ENCODE measurements at regions not wholly inside any gene's neighbourhood (a gene's known extent, or its start where the extent isn't known, plus 50 kb on each side); places are given as distances from the start of the nearest gene placed in this dataset.

DNA sequence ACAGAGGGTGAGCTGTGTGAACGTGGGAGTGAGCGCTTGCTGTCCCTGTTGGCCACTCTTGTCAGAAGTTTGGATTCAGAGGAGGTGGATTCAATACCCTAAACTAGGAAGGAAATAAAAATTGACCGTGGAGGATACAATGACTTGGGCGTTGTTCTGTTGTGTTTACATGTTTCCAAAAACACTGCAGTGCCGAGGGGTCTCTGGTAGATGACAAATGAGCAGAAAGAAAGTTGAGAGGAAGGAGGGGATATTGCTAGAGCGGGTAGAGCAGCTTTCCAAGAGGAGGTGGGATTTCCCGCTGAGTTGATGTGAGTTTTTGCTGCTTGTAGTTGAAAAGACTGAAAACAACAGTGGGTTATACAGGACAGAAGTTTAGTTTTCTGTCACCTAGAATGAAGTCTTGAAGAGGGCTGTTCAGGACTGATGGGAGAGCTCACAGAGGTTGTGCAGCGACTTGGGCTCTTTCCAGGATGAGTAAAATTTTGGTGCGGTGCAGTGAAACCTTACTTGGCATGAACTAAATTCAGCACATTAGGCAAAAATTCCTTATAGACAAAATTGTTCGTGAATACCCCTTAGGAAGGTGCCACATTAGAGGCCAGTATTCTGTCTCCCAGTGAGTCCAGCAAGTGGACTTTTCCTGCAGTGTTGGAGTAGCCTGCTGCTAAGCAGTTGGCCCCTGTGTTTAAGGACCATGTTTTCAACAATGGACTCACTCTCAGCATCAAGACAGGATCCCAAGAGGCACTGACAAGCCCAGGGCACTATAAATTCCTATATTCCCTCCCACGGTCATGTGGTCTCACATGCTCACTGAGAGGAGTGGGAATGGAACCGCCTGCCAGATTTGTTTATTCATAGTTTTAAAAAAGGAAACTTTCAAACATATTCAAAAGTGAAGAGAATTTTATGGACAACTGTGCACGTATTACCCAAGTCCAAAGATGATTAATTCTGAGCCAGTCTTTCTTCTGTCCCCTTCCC, 435.0 kb upstream of the C2CD4B start:
- intact Hi-C loops (cut with micrococcal nuclease; ENCODE audit: unreplicated experiment): no loop called here
- CTCF ChIA-PET: no interaction called here
- POLR2A ChIA-PET (ENCODE audit: low non-redundant PET): no interaction called here
- Histone ChIP-seq H3K9me3 (ENCODE audit: low read depth, low read length, poor library complexity, severe bottlenecking) (no peaks in the 10 kb centered on the region), H3K27ac (ENCODE audit: low read depth, low read length, poor library complexity, severe bottlenecking) (no peak overlapping the region), H3K4me3 (ENCODE audit: low read depth, low read length, poor library complexity, severe bottlenecking) (no peak overlapping the region), H3K27me3 (replicated peaks; ENCODE audit: insufficient read depth, low read depth, low read length, poor library complexity) (no peaks in the 10 kb centered on the region), H3K4me1 (ENCODE audit: insufficient read depth, low read length, poor library complexity, severe bottlenecking) (peaks cover 8% of the 10 kb centered on the region), H3K36me3 (ENCODE audit: insufficient read depth, low read length, poor library complexity, severe bottlenecking) (no peaks in the 10 kb centered on the region)
- no peak for DNase-seq (ENCODE audit: low spot score)
- BruUV-seq (replicated peaks): no TSS peak
- TF ChIP-seq, protein P1, sequence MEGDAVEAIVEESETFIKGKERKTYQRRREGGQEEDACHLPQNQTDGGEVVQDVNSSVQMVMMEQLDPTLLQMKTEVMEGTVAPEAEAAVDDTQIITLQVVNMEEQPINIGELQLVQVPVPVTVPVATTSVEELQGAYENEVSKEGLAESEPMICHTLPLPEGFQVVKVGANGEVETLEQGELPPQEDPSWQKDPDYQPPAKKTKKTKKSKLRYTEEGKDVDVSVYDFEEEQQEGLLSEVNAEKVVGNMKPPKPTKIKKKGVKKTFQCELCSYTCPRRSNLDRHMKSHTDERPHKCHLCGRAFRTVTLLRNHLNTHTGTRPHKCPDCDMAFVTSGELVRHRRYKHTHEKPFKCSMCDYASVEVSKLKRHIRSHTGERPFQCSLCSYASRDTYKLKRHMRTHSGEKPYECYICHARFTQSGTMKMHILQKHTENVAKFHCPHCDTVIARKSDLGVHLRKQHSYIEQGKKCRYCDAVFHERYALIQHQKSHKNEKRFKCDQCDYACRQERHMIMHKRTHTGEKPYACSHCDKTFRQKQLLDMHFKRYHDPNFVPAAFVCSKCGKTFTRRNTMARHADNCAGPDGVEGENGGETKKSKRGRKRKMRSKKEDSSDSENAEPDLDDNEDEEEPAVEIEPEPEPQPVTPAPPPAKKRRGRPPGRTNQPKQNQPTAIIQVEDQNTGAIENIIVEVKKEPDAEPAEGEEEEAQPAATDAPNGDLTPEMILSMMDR (conservative IDR thresholded peaks at IDR 0.05; ENCODE audit: low read depth, low read length): no peak
- no peak for TF ChIP-seq EZH2 (IDR thresholded peaks at IDR 0.05; ENCODE audit: borderline replicate concordance, low read depth, low read length, poor library complexity, severe bottlenecking)

DNA sequence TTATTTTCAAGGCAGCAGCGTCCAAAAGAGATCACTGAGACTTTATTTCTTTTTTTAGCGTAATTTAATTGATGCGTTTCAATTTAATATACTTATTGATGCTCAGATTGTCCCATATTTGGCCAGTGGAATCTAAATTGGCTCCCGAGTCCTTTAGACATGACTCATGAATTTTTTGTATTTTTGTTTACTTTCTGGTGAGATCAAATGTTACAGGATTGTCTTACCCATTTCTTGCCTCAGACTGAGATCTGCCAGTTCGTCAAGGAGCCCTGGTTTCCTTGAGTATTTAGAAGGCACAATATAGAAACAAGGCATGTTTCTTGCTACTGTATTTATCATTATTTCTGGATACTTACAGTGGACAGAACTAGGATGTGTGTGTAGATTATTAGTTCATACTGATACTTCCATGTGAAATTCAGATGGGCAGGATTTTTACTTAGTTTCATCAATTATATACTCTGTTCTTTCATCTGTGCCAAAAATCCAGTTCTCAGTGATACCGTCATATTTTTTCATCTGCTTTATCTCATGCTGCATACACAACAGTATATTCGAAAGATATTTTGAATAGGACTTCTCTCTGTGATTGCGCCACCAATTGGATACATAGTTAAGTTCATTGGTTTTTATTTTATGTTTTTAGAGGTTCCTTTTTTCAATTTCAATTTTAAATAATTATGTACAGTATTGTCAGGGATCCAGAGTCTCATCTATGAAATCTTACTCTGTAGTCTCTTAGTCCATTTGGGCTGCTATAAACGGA, 436.9 kb upstream of the C2CD4B start:
- Histone ChIP-seq H3K36me3 (ENCODE audit: insufficient read depth, low read length, poor library complexity, severe bottlenecking) (no peaks in the 10 kb centered on the region), H3K4me1 (ENCODE audit: insufficient read depth, low read length, poor library complexity, severe bottlenecking) (peaks cover 11% of the 10 kb centered on the region), H3K4me3 (ENCODE audit: low read depth, low read length, poor library complexity, severe bottlenecking) (no peak overlapping the region), H3K9me3 (ENCODE audit: low read depth, low read length, poor library complexity, severe bottlenecking) (no peaks in the 10 kb centered on the region), H3K27ac (ENCODE audit: low read depth, low read length, poor library complexity, severe bottlenecking) (no peak overlapping the region), H3K27me3 (replicated peaks; ENCODE audit: insufficient read depth, low read depth, low read length, poor library complexity) (no peaks in the 10 kb centered on the region)
- DNase-seq (ENCODE audit: low spot score): no peak
- intact Hi-C loops (cut with micrococcal nuclease; ENCODE audit: unreplicated experiment): no loop called here
- ChIA-PET POLR2A (ENCODE audit: low non-redundant PET) (no interaction called here), CTCF (interaction anchor here (0.7 kb wide), 1 partner anchor 14 kb away, joined by 7 read pairs; no protein-coding TSS in a partner anchor)
- no peak for TF ChIP-seq EZH2 (IDR thresholded peaks at IDR 0.05; ENCODE audit: borderline replicate concordance, low read depth, low read length, poor library complexity, severe bottlenecking)
- TF ChIP-seq, protein P1 (conservative IDR thresholded peaks at IDR 0.05; ENCODE audit: low read depth, low read length): no peak
- no TSS peak for BruUV-seq (replicated peaks)

DNA sequence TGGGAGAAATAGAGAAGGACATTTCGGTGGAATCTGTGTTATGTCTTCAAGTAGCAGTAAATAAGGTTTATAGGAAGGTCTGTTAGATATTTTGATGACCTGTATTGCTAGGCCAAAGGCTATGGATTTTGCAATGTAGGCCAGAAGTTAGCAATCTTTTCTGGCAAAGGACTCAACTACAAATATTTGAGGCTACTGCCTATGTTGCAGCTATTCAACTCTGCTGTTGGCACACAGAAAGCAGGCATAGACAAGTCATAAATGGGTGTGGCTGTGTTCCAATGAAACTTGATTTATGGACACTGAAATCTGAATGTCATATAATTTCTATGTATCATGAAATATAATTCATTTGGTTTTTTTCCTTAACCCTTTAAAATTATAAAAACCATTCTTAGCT, 438.7 kb upstream of the C2CD4B start:
- Histone ChIP-seq H3K27ac (ENCODE audit: low read depth, low read length, poor library complexity, severe bottlenecking) (no peak overlapping the region), H3K9me3 (ENCODE audit: low read depth, low read length, poor library complexity, severe bottlenecking) (no peaks in the 10 kb centered on the region), H3K4me3 (ENCODE audit: low read depth, low read length, poor library complexity, severe bottlenecking) (no peak overlapping the region), H3K4me1 (ENCODE audit: insufficient read depth, low read length, poor library complexity, severe bottlenecking) (peaks cover 11% of the 10 kb centered on the region), H3K36me3 (ENCODE audit: insufficient read depth, low read length, poor library complexity, severe bottlenecking) (no peaks in the 10 kb centered on the region), H3K27me3 (replicated peaks; ENCODE audit: insufficient read depth, low read depth, low read length, poor library complexity) (no peaks in the 10 kb centered on the region)
- ChIA-PET CTCF (interaction anchor here (0.6 kb wide), 1 partner anchor 1726 kb away, joined by 14 read pairs; no protein-coding TSS in a partner anchor), POLR2A (ENCODE audit: low non-redundant PET) (no interaction called here)
- BruUV-seq (replicated peaks): no TSS peak
- TF ChIP-seq, protein P1 (conservative IDR thresholded peaks at IDR 0.05; ENCODE audit: low read depth, low read length): no peak
- no peak for TF ChIP-seq EZH2 (IDR thresholded peaks at IDR 0.05; ENCODE audit: borderline replicate concordance, low read depth, low read length, poor library complexity, severe bottlenecking)
- intact Hi-C loops (cut with micrococcal nuclease; ENCODE audit: unreplicated experiment): no loop called here
- no peak for DNase-seq (ENCODE audit: low spot score)

All from A673 (cell line).